NCI-H526 treated with DMSO at 0.1 percent for 48 hours (cell line): ENCODE measurements at regions not wholly inside any gene's neighbourhood (a gene's known extent, or its start where the extent isn't known, plus 50 kb on each side); places are given as distances from the start of the nearest gene placed in this dataset.
"Not testable (repeated sequence)": the region's sequence is repeated elsewhere in the genome, so short reads cannot be mapped to it uniquely, and the experiment has no call there.

ENCODE experiments used
- DNase-seq: peaks from one replicate; lab custom pipeline; 2025; lab: John Stamatoyannopoulos, UW

DNA sequence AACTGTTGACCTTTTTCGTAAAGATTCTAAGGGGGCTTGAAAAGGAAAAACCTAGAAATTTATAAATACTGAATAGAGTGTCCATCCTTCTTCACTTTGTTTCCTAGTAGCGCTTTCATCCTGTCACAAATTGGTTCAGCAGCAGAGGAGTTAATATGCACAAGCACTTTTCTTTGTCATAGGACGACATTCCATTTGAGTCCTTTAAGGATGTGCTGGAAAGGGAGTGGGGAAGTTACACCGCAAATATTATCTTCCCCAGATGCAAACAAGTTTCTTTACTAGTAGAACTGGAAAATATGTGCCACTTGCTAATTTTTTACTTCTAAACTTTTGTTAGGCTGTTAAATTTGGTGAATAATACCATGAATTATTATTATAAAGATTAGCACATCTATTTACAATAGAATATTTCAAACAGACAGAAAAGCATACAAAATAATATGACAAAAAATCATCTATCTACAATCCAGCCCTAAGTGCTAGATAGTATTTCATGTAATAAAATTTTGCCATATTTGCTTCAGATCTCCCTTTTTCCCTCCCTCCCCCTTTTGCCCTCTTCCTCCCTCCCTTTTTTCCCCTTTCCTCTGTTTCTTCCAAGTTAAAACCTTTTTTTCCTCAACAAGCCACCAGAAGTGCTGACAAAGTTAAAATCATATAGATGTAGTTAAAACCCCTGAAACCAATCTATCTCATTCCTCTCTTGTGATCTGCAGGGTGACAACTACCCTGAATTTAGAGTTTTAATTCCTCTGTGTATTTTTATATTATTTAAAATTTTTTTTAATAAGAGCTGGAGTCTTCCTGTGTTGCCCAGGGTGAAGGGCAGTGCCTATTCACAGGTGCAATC is 50.5 kb upstream of the MAP4K3 start:
- no peak for DNase-seq

DNA sequence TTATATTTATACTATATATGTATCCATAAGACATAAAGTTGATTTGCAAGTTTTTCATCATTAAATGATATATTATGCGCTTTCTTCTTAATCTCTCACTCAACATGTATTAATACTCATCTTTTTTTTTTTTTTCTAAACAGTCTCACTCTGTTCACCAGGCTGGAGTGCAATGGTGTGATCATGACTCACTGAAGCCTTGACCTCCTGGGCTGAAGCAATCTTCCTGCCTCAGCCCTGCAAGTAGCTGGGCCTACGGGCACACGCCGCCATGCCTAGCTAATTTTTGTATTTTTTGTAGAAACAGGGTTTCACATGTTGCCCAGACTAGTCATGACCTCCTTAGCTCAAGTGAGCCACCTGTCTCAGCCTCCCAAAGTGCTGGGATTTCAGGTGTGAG is 51.4 kb upstream of the MAP4K3 start:
- no peak for DNase-seq

DNA sequence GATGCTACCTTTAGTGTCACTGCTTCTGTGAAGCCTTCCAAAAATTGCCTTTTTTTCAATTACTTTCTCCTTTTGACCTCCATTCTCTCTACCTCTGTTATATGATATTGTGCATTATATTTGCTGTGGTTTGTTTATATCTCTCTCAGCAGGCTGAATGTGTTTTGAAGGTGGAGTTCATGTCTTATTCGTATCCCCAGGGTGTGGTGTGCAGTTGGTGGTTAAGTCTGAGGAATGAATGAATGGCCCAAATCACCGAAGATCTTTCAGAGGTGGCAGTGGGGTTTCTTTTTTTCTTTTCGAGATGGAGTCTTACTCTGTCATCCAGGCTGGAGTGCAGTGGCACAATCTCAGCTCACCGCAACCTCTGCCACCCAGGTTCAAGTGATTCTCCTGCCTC is 53.5 kb upstream of the MAP4K3 start:
- DNase-seq, result no peak

DNA sequence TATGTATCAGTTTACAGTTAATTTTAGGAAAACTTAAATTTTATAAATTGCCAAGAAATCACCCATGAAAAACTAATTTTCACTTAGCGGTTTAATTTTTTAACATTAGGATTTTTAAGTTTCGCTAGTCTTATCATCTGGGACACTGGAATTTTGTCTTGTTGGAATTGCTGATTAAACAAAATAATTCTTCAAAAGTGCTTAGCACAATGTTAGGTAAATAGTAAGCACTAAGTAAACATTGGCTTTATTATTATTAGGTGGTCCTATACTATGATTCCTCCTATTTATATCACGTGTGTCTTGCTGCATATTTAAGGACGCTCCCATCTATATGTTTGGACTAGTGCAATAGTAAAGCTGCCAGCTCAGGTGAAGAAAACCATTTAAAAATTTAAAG is 54.6 kb upstream of the MAP4K3 start:
- DNase-seq, result no peak

DNA sequence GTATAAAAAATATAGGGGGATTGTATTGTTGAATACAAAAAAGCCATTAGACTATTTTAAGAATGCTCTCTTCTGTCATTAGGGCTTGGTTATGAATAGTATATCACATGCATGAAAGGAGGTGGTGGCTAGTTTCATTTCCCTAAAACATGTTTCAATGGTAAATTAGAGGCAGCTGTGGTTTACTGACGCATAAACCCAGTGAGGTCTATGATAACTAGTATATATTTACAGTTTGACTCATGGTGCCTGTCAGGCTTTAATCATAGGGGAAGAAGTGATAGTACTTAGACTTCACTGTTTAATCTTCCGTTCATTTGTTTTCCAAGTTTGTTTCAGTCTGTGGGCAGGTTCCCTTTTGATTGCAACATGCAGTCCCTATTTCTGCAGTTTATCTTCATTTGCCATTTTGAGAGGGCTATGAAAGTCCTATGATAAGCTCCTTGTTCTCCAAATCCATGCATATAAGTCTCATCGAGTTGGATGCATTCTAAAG is 55.1 kb upstream of the MAP4K3 start:
- peak; percentile 40 for DNase-seq

DNA sequence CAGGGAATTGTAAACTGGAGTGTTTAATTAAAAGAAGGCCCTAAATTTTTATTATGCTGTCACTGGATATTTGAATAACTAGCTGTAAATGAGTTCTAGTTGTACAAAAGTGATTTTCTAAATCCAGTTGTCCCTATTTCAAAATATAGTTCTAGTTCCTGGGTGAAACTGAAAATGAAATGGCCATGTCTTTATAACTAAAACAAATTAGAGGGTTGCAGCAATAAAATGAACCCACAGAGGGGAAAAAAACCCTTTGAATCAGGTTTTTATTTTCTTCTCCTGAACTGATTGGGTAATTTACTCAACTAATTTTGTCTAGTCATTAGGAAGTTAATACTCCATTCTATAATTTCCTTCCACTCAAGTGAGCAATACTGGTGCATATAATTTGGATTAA is 55.6 kb upstream of the MAP4K3 start:
- DNase-seq, result no peak

GRCh38 chr2:39494784-39495251 is 57.7 kb upstream of the MAP4K3 start:
- DNase-seq, result no peak

DNA sequence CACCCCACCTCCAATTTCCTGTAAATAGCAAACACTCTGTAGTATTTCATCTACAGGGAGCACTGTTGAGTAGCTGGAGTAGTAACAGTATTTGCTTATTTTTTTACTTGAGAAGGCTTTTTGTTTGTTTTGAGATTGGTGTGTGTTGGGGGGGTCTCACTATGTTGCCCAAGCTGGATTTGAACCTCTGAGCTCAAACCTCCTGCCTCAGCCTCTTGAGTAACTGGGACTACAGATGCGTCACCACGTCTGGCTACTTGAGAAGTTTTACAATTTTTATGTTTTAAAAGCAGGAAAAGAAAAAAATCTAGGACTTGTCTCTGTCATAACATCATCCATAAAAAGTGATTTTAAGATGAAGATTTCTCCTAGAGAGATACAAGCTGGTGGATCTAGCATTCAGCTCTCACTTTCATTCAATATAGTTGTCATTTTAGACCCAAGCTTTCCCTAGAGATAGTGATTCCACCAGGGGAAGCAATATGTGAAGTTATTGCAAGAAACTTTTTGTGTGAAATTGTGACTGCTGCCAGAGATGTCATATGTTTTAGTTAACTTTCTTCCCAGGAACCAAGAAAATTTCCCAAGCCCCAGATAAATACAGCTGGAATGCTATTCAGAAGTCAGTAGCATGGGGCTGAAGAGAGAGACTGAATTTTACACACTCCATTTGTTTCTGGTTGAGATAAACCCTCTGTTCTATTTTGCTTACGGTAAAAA is 60.2 kb upstream of the MAP4K3 start:
- no peak for DNase-seq

DNA sequence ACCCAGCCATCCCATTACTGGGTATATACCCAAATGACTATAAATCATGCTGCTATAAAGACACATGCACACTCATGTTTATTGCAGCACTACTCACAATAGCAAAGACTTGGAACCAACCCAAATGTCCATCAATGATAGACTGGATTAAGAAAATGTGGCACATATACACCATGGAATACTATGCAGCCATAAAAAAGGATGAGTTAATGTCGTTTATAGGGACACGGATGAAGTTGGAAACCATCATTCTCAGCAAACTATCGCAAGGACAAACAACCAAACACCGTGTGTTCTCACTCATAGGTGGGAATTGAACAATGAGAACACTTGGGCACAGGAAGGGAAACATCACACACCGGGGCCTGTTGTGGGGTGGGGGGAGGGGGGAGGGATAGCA is 61.1 kb upstream of the MAP4K3 start:
- not testable (repeated sequence) for DNase-seq

GRCh38 chr2:39498786-39499185 is 61.7 kb upstream of the MAP4K3 start:
- no peak for DNase-seq

DNA sequence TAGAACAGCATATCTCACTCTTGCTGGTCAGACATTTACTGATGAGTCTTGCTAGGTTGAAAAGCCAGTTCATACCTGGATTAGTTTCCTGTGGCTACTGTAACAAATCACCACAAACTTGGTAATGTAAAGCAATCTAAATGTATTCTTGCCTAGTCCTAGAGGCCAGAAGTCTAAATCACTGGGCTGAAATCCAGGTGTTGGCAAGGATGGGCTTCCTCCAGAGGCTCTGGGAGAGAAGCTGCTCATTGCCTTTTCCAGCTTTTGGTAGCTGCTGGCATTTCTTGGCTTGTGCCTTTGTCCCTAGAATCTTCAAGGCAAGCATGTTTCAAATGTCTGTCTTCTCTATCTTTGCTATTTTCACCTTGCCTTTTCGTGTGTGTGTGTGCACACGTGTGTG is 62.3 kb upstream of the MAP4K3 start:
- no peak for DNase-seq

DNA sequence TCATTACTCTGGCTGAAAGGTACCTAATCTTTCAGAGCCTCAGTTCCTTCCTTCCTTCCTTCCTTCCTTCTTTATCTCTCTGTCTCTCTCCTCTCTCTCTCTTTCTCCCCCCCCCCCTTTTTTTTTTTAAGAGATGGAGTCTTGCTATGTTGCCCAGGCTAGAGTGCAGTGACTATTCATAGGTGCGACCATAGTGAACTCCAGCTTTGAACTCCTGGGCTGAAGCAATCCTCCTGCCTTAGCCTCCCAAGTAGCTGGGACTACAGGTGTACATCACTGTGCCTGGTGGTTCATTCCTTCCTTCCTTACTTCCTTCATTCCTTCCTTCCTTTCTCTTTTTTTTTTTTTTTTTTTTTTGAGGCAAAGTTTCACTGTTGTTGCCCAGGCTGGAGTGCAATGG is 64.3 kb upstream of the MAP4K3 start:
- DNase-seq, result no peak

DNA sequence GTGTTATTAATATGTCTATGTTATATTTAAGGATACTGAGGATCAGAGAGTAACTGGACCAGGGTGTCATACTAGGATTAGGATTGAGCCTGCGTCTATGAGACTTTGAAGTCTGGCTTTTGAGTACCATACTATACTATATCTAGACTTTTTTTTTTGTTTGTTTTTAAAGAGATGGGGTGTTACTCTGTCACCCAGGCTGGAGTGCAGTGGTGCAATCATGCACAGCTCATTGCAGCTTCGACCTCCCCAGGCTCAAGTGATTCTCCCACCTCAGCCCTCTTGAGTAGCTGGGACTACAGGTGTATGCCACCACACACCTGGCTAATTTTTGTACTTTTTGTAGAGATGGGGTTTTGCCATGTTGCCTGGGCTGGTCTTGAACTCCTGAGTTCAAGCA is 66.2 kb upstream of the MAP4K3 start:
- no peak for DNase-seq

- peak; percentile 46 for DNase-seq
Observed at GRCh38 chr2:39504790-39505335, 67.8 kb upstream of the MAP4K3 start.

GRCh38 chr2:39506215-39506614 is 69.1 kb upstream of the MAP4K3 start:
- no peak for DNase-seq

DNA sequence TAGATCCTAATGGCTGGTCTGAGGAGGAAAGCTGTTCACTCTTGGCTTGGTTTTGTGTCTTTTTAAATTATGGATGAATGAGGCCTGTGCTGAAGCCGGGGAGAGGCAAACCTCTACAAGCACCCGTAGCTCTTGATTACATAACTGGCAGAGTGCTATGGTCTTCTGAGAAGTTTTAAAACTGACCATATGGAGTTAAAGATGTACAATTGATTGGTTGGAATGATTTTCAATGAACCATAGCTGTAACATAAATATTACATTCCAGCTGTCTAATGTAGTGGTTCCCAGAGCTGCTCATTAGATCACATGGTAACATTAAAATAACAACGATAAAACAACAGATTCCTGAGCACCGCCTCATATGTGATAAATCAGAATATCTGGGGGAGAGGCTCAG is 71.1 kb upstream of the MAP4K3 start:
- DNase-seq, result no peak

DNA sequence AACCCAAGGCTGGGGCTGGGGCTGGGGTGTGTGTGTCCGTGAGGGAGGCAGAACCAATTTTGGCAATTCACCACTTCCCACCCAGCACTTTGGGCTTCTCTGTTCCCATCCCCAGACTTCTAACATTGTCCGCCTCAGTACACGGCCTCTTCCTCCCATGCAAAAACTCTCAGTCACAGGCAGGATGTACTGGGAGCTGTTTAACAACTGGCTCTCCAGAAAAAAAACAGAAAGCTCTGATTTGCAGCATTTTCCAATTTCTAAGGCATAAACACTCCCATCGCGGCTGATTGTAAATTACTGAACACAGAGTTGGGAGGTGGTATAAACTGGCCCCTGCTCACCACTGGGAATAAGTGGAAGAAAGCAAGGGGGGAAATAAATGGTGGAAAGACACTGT is 73.1 kb upstream of the MAP4K3 start:
- no peak for DNase-seq

DNA sequence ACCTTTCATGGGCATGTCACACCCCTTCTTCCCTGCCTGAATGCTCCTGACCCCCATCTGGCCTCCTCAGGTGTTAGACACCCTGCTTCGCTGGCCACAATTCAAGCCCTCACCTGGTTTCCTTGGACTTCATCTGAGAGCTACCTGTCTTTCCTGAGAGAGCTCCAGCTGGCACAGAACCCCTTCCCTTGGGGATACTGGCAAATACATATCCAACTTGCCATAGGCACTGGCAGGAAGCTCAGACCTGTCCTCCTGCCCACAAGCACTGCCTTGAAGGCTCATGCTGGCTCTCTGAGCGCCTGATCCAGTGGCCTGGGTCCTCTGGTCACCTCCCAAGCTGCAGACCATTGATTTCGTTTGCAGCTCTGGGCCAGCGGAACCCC is 74.1 kb upstream of the MAP4K3 start:
- no peak for DNase-seq

GRCh38 chr2:39511605-39512433 is 74.7 kb upstream of the MAP4K3 start:
- DNase-seq, result no peak

GRCh38 chr2:39512434-39512935 is 75.4 kb upstream of the MAP4K3 start:
- no peak for DNase-seq

DNA sequence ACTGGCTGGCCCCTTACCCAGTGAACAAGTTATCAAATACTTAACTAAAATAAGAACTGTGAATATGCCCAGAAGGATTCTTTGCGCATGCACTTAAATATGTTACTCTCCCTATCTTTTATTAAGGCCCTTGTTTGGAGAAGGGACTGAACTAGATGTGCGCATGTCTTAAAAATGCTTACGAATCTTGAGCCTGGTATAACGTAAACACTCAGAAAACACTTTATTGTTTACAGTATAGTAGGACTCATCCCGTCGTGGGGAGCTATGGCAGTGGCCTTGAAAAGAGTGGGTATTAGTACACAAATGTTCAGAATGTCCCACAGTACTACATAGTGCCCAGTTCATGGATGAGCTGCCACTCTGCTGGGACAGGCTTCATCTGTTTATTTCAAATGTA is 75.9 kb upstream of the MAP4K3 start:
- DNase-seq, result no peak

DNA sequence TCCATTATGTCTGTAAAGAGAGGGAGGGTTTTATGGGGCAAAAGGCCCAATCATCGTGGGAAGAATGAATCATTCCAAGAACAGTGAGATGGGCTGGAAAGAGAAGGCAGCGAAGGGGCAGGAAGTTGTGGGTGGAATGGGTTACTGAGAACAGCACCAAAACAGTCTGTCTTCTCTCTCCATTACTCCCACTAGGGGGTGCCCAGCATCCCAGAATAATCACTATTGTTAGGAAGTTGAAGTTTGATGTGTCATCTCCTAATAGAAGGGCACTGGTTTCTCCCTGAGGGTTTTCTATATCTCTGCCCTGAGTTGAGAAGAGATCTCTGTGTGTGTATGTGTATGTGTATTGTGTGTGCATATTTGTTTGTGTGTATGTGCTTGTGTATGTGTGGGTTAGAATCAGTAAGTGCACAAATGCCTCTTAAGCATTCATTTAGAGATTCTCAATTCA is 76.6 kb upstream of the MAP4K3 start:
- DNase-seq, result no peak
